Gastroesophageal sphincter (tissue), 4 donors: ENCODE measurements at regions not wholly inside any gene's neighbourhood (a gene's known extent, or its start where the extent isn't known, plus 50 kb on each side); places are given as distances from the start of the nearest gene placed in this dataset.

Source experiments
- ATAC-seq: fragments of 150-250 bp; one replicate; pipeline ENCODE4 v1.9.1; 2016; ENCODE audit warnings: mild to moderate bottlenecking, moderate library complexity
- H3K27ac ChIP-seq, 4 donors: fragments of 200-600 bp; sonication (generic) in 3 of 4; 1 replicate in 3 of 4; 2 replicates in 1 of 4; pipeline ENCODE4 v1.5.1; 2016 to 2019
- H3K27me3 ChIP-seq: fragments of 200-600 bp; sonication (generic); one replicate; pipeline ENCODE4 v1.5.1; 2019
- H3K36me3 ChIP-seq, 2 donors: fragments of 200-600 bp; sonication (generic); one replicate each; pipeline ENCODE4 v1.5.1; 2019; ENCODE audit warnings: control low read depth in 1 of 2
- H3K4me1 ChIP-seq, 3 donors: fragments of 200-600 bp; sonication (generic); 1 replicate in 2 of 3; 2 replicates in 1 of 3; pipeline ENCODE4 v1.5.1; 2016 to 2019; ENCODE audit warnings: control low read depth in 2 of 3
- H3K4me3 ChIP-seq, 2 donors: fragments of 200-600 bp; sonication (generic); one replicate each; pipeline ENCODE4 v1.5.1; 2019; ENCODE audit warnings: mild to moderate bottlenecking in 1 of 2, moderate library complexity in 1 of 2
- H3K9me3 ChIP-seq, 3 donors: fragments of 200-600 bp; sonication (generic); one replicate each; pipeline ENCODE4 v1.5.1; 2017 to 2019; ENCODE audit warnings: control low read depth in 2 of 3
- CTCF ChIP-seq, 4 experiments: fragments of 200-600 bp in 2 of 4; fragments of 450-650 bp in 2 of 4; sonication (generic) in 1 of 4; IDR thresholded peaks; one replicate each; pipeline ENCODE4 v1.5.1; 2017 to 2019; ENCODE audit warnings: antibody characterized with exemption in 4 of 4, mild to moderate bottlenecking in 2 of 4, moderate library complexity in 2 of 4
- EP300 ChIP-seq: sonication (generic); formaldehyde crosslinking; IDR thresholded peaks from one replicate; pipeline ENCODE4 v1.6.1; 2017; ENCODE audit warnings: antibody characterized with exemption, mild to moderate bottlenecking
- POLR2A ChIP-seq, 2 donors: fragments of 450-650 bp; IDR thresholded peaks; one replicate each; pipeline ENCODE4 v1.6.1; 2017; ENCODE audit warnings: antibody characterized with exemption in 2 of 2, mild to moderate bottlenecking in 2 of 2, moderate library complexity in 1 of 2
- POLR2AphosphoS5 ChIP-seq: sonication (generic); formaldehyde crosslinking; IDR thresholded peaks from one replicate; pipeline ENCODE4 v1.6.1; 2017; ENCODE audit warnings: antibody characterized with exemption
- WGBS, 2 donors: methylation state at CpG; one replicate each; pipeline ENCODE4 v1.1.5; 2018; ENCODE audit warnings: low coverage in 1 of 2; 5-methylcytosine and 5-hydroxymethylcytosine counted together

- no peak overlapping the region for H3K4me3 ChIP-seq
- ATAC-seq: no peak
Measured at GRCh38 chr5:8417316-8418048, 548.5 kb downstream of the MTRR start.

GRCh38 chr5:8418049-8418426 lies 549.1 kb downstream of the MTRR start:
- Histone ChIP-seq H3K27me3 (peaks cover 3% of the 10 kb centered on the region), H3K4me1 (no peaks in the 10 kb centered on the region), H3K36me3 (no peaks in the 10 kb centered on the region), H3K4me3 (no peak overlapping the region), H3K27ac (no peak overlapping the region), H3K9me3 (no peaks in the 10 kb centered on the region)
- no peak for TF ChIP-seq EP300
- no peak for TF ChIP-seq POLR2A (IDR thresholded peaks at IDR 0.05)
- no peak for ATAC-seq
- WGBS, 2 donors: 0 to 27% methylated on average over 1 to 3 of the region's 3 CpGs

More at GRCh38 chr5:8417316-8418048, 548.5 kb downstream of the MTRR start:
- Histone ChIP-seq H3K27me3 (peaks cover 3% of the 10 kb centered on the region), H3K9me3 (no peaks in the 10 kb centered on the region), H3K4me1 (no peaks in the 10 kb centered on the region), H3K27ac (no peak overlapping the region), H3K36me3 (no peaks in the 10 kb centered on the region)
- 0 to 22% methylated on average over 1 to 4 of the region's 4 CpGs for WGBS, 2 donors
- no peak for TF ChIP-seq EP300

GRCh38 chr5:8429778-8430758 lies 561.1 kb downstream of the MTRR start:
- Histone ChIP-seq H3K9me3 (peaks cover 0 to 8% (median 0%) of the 10 kb centered on the region in 3 donors), H3K27me3 (no peaks in the 10 kb centered on the region), H3K36me3 (no peaks in the 10 kb centered on the region), H3K4me1 (no peaks in the 10 kb centered on the region), H3K27ac (no peak overlapping the region), H3K4me3 (no peak overlapping the region)
- no peak for TF ChIP-seq POLR2AphosphoS5
- no peak for TF ChIP-seq POLR2A (IDR thresholded peaks at IDR 0.05)
- TF ChIP-seq CTCF (IDR thresholded peaks at IDR 0.05): no peak
- TF ChIP-seq EP300: no peak
- ATAC-seq: no peak
- 89 to 100% methylated on average over 1 to 5 of the region's 24 CpGs for WGBS, 2 donors

- ATAC-seq: no peak
- no peak overlapping the region for H3K4me3 ChIP-seq
- WGBS, 2 donors: 67 to 70% methylated on average over 1 of the region's 2 CpGs
- H3K36me3 ChIP-seq: no peaks in the 10 kb centered on the region
- H3K4me1 ChIP-seq: no peaks in the 10 kb centered on the region
- no peaks in the 10 kb centered on the region for H3K9me3 ChIP-seq
- TF ChIP-seq POLR2AphosphoS5 (no peak), CTCF (IDR thresholded peaks at IDR 0.05) (no peak)
- H3K27ac ChIP-seq: no peak overlapping the region
- H3K27me3 ChIP-seq: no peaks in the 10 kb centered on the region
Measured at GRCh38 chr5:8434501-8434900, 565.6 kb downstream of the MTRR start.

GRCh38 chr5:8436924-8437323 lies 568.0 kb downstream of the MTRR start:
- no peaks in the 10 kb centered on the region for H3K27me3 ChIP-seq
- WGBS, 2 donors: 0 to 43% methylated on average over 1 of the region's 1 CpG
- TF ChIP-seq POLR2A (IDR thresholded peaks at IDR 0.05) (no peak), EP300 (no peak), CTCF (IDR thresholded peaks at IDR 0.05) (no peak), POLR2AphosphoS5 (no peak)
- H3K36me3 ChIP-seq: no peaks in the 10 kb centered on the region
- no peak for ATAC-seq
- H3K27ac ChIP-seq: no peak overlapping the region
- no peaks in the 10 kb centered on the region for H3K4me1 ChIP-seq
- H3K9me3 ChIP-seq: no peaks in the 10 kb centered on the region
- no peak overlapping the region for H3K4me3 ChIP-seq
